SU-DHL-6 (cell line): ENCODE measurements at regions not wholly inside any gene's neighbourhood (a gene's known extent, or its start where the extent isn't known, plus 50 kb on each side); places are given as distances from the start of the nearest gene placed in this dataset.

Experiments used
- H2AFZ ChIP-seq: fragments of 200-600 bp; sonication (generic); 2 replicates; pipeline ENCODE4 v1.6.1; 2014; ENCODE audit warnings: low read depth, mild to moderate bottlenecking, moderate library complexity, mixed read lengths, antibody characterized with exemption, low read length; ENCODE audit not compliant: severe bottlenecking
- H3F3A ChIP-seq: fragments of 200-600 bp; shearing (Covaris generic); 2 replicates; pipeline ENCODE4 v1.6.0; 2016; ENCODE audit warnings: antibody characterized with exemption, mild to moderate bottlenecking; ENCODE audit not compliant: insufficient read depth
- H3K27ac ChIP-seq: fragments of 200-600 bp; sonication (generic); 2 replicates; pipeline ENCODE4 v1.5.1; 2016; ENCODE audit warnings: low read depth, mild to moderate bottlenecking, low read length, moderate library complexity, mixed read lengths
- H3K27me3 ChIP-seq: fragments of 200-600 bp; sonication (generic), shearing (Covaris generic); 2 replicates; pipeline ENCODE4 v1.6.0; 2014; ENCODE audit warnings: mild to moderate bottlenecking, low read length
- H3K36me3 ChIP-seq: fragments of 200-600 bp; sonication (generic); 2 replicates; pipeline ENCODE4 v1.6.1; 2014; ENCODE audit warnings: mild to moderate bottlenecking, low read length, mixed read lengths
- H3K4me2 ChIP-seq: fragments of 300-600, 200-600 bp; shearing (Covaris generic), sonication (generic); 2 replicates; pipeline ENCODE4 v1.6.0; 2014; ENCODE audit warnings: low read length, low read depth, mild to moderate bottlenecking; ENCODE audit not compliant: poor library complexity, severe bottlenecking
- H3K4me3 ChIP-seq: fragments of 200-600 bp; sonication (generic); 2 replicates; pipeline ENCODE4 v1.5.1; 2014; ENCODE audit warnings: antibody characterized with exemption, low read length, mild to moderate bottlenecking, mixed read lengths; ENCODE audit not compliant: insufficient read depth, poor library complexity, severe bottlenecking
- H3K79me2 ChIP-seq: fragments of 200-600 bp; sonication (generic); 2 replicates; pipeline ENCODE4 v1.6.1; 2014; ENCODE audit warnings: mild to moderate bottlenecking, low read length, moderate library complexity; ENCODE audit not compliant: insufficient read depth
- H3K9ac ChIP-seq: fragments of 200-600 bp; sonication (generic); 2 replicates; pipeline ENCODE4 v1.7.0; 2014; ENCODE audit warnings: mild to moderate bottlenecking, low read length
- H3K9me2 ChIP-seq: fragments of 200-600 bp; sonication (generic); replicated peaks from 2 replicates; pipeline ENCODE4 v1.6.1; 2014; ENCODE audit warnings: low read length; ENCODE audit not compliant: insufficient read depth
- H3K9me3 ChIP-seq: fragments of 200-600 bp; sonication (generic); 2 replicates; pipeline ENCODE4 v1.6.1; 2014; ENCODE audit warnings: low read length, mixed read lengths; ENCODE audit not compliant: insufficient read depth
- H4K20me1 ChIP-seq: fragments of 200-600 bp; sonication (generic); 2 replicates; pipeline ENCODE4 v1.6.1; 2014; ENCODE audit warnings: low read depth, mild to moderate bottlenecking, antibody characterized with exemption, low read length, moderate library complexity, mixed read lengths
- EZH2phosphoT487 ChIP-seq: fragments of 200-600 bp; sonication (generic), shearing (Covaris generic); conservative IDR thresholded peaks from 2 replicates; pipeline ENCODE4 v1.6.1; 2018; ENCODE audit warnings: mild to moderate bottlenecking, antibody characterized with exemption, low read length, moderate library complexity, mixed read lengths
- TF ChIP-seq, protein P1 (sequence below): fragments of 200-600 bp; sonication (generic); IDR thresholded peaks from one replicate; pipeline ENCODE4 v1.5.1; 2017; ENCODE audit warnings: antibody characterized with exemption, mild to moderate bottlenecking, low read length, moderate library complexity; ENCODE audit not compliant: insufficient read depth, poor library complexity, severe bottlenecking

DNA sequence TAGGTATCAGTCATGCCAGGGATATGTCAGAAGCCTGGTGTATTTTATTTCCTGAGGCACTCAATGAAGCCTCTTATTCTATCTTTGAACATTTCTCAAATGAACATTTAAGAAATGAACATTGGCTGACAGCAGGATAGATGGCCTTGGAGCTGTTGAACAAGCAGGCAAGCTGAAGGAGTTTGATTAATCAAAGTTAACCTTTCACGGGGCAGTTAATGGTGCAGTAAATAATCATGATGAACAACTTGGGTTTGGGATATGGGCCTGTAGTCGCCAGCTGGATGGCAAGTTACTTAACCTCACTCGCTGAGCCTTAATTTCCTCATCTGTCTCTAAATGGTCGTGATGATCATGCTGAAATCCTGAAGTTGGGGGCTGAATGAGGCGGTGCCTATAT is 333.0 kb downstream of the SFMBT2 start:
- no peaks in the 10 kb centered on the region for H3K36me3 ChIP-seq
- no peak overlapping the region for H3K4me3 ChIP-seq
- no peaks in the 10 kb centered on the region for H4K20me1 ChIP-seq
- TF ChIP-seq, protein P1, sequence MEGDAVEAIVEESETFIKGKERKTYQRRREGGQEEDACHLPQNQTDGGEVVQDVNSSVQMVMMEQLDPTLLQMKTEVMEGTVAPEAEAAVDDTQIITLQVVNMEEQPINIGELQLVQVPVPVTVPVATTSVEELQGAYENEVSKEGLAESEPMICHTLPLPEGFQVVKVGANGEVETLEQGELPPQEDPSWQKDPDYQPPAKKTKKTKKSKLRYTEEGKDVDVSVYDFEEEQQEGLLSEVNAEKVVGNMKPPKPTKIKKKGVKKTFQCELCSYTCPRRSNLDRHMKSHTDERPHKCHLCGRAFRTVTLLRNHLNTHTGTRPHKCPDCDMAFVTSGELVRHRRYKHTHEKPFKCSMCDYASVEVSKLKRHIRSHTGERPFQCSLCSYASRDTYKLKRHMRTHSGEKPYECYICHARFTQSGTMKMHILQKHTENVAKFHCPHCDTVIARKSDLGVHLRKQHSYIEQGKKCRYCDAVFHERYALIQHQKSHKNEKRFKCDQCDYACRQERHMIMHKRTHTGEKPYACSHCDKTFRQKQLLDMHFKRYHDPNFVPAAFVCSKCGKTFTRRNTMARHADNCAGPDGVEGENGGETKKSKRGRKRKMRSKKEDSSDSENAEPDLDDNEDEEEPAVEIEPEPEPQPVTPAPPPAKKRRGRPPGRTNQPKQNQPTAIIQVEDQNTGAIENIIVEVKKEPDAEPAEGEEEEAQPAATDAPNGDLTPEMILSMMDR = no peak
- TF ChIP-seq EZH2phosphoT487 = no peak
- no peaks in the 10 kb centered on the region for H3K9me3 ChIP-seq
- H3K4me2 ChIP-seq = no peak overlapping the region
- no peaks in the 10 kb centered on the region for H3K27me3 ChIP-seq
- no peaks in the 10 kb centered on the region for H3K9me2 ChIP-seq
- H3K9ac ChIP-seq = no peak overlapping the region
- H3K27ac ChIP-seq = no peak overlapping the region
- H2AFZ ChIP-seq = no peak overlapping the region
- no peaks in the 10 kb centered on the region for H3K79me2 ChIP-seq
- no peaks in the 10 kb centered on the region for H3F3A ChIP-seq

DNA sequence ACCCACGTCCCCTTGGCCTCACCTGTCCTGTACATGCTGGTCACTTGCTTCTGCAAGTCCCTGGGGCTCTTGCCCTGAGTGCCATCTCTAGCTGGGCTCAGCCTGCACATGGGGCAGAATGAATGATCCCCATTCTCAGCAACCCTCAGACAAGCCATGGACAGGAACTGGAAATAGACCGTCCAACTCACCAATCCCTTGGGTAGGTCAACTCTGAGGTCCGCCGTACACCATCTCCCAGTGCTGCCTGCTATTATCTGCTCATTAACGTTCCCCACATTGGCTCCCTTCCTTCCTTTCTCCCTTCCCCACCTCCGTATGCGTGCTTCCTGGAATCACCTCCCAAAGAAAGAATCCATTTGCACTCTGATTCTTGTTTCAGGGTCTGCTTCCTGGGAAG is 335.0 kb downstream of the SFMBT2 start:
- no peaks in the 10 kb centered on the region for H3K36me3 ChIP-seq
- no peak overlapping the region for H3K4me3 ChIP-seq
- no peaks in the 10 kb centered on the region for H3K9me2 ChIP-seq
- no peaks in the 10 kb centered on the region for H3F3A ChIP-seq
- H3K4me2 ChIP-seq = no peak overlapping the region
- no peaks in the 10 kb centered on the region for H3K79me2 ChIP-seq
- no peak overlapping the region for H3K27ac ChIP-seq
- H4K20me1 ChIP-seq = no peaks in the 10 kb centered on the region
- H2AFZ ChIP-seq = no peak overlapping the region
- TF ChIP-seq EZH2phosphoT487 = no peak
- TF ChIP-seq, protein P1 = no peak
- H3K9ac ChIP-seq = no peak overlapping the region
- H3K9me3 ChIP-seq = no peaks in the 10 kb centered on the region
- no peaks in the 10 kb centered on the region for H3K27me3 ChIP-seq

- H3K4me3 ChIP-seq = no peak overlapping the region
- no peak overlapping the region for H3K4me2 ChIP-seq
Observed at GRCh38 chr10:7075110-7075509, 335.7 kb downstream of the SFMBT2 start.

More at GRCh38 chr10:7075110-7075509, 335.7 kb downstream of the SFMBT2 start:
- Histone ChIP-seq H2AFZ (no peak overlapping the region), H3K27me3 (no peaks in the 10 kb centered on the region), H3K79me2 (no peaks in the 10 kb centered on the region), H3K9me2 (no peaks in the 10 kb centered on the region), H3K9me3 (no peaks in the 10 kb centered on the region), H3K9ac (no peak overlapping the region), H3K36me3 (no peaks in the 10 kb centered on the region), H3F3A (no peaks in the 10 kb centered on the region), H3K27ac (no peak overlapping the region), H4K20me1 (no peaks in the 10 kb centered on the region)
- TF ChIP-seq, protein P1 = no peak
- TF ChIP-seq EZH2phosphoT487 = no peak
